ENCODE measurements at regions not wholly inside any gene's neighbourhood (a gene's known extent, or its start where the extent isn't known, plus 50 kb on each side); places are given as distances from the start of the nearest gene placed in this dataset.

GRCh38 chr13:76654263-76654662 is 231.9 kb downstream of the KCTD12 start:
- no peak for DNase-seq

GRCh38 chr13:76651286-76651685 is 234.9 kb downstream of the KCTD12 start:
- no peak for DNase-seq

GRCh38 chr13:76647550-76647949 is 238.7 kb downstream of the KCTD12 start:
- DNase-seq: no peak

GRCh38 chr13:76646946-76647345 is 239.3 kb downstream of the KCTD12 start:
- no peak for DNase-seq

GRCh38 chr13:76645632-76646031 is 240.6 kb downstream of the KCTD12 start:
- DNase-seq: no peak

GRCh38 chr13:76644906-76645305 is 241.3 kb downstream of the KCTD12 start:
- DNase-seq: no peak

- no peak for DNase-seq
Observed at GRCh38 chr13:76643596-76643995, 242.6 kb downstream of the KCTD12 start.

- no peak for DNase-seq
Observed at GRCh38 chr13:76641056-76641455, 245.1 kb downstream of the KCTD12 start.

GRCh38 chr13:76638882-76639281 is 247.3 kb downstream of the KCTD12 start:
- no peak for DNase-seq

GRCh38 chr13:76638181-76638580 is 248.0 kb downstream of the KCTD12 start:
- no peak for DNase-seq

- no peak for DNase-seq
Observed at GRCh38 chr13:76637641-76638141, 248.5 kb downstream of the KCTD12 start.

- no peak for DNase-seq
Observed at GRCh38 chr13:76636829-76637228, 249.4 kb downstream of the KCTD12 start.

GRCh38 chr13:76635232-76636230 is 250.7 kb downstream of the KCTD12 start:
- no peak for DNase-seq

- DNase-seq: no peak
Observed at GRCh38 chr13:76634431-76635191, 251.6 kb downstream of the KCTD12 start.

GRCh38 chr13:76632401-76633044 is 253.7 kb downstream of the KCTD12 start:
- no peak for DNase-seq

- no peak for DNase-seq
Observed at GRCh38 chr13:76630629-76631230, 255.5 kb downstream of the KCTD12 start.

GRCh38 chr13:76622315-76623040 is 263.7 kb downstream of the KCTD12 start:
- DNase-seq: no peak

GRCh38 chr13:76621705-76622104 is 264.5 kb downstream of the KCTD12 start:
- no peak for DNase-seq

GRCh38 chr13:76620036-76620435 is 266.2 kb downstream of the KCTD12 start:
- no peak for DNase-seq

GRCh38 chr13:76619631-76620030 is 266.6 kb downstream of the KCTD12 start:
- DNase-seq: no peak

GRCh38 chr13:76610819-76611415 is 275.3 kb downstream of the KCTD12 start:
- DNase-seq: no peak

GRCh38 chr13:76609643-76610042 is 276.6 kb downstream of the KCTD12 start:
- DNase-seq: no peak
